ENCODE measurements at regions not wholly inside any gene's neighbourhood (a gene's known extent, or its start where the extent isn't known, plus 50 kb on each side); places are given as distances from the start of the nearest gene placed in this dataset.

GRCh38 chrX:139324756-139325155 is 205.8 kb upstream of the F9 start:
- TF ChIP-seq FOXM1 (IDR thresholded peaks at IDR 0.05; ENCODE audit: borderline replicate concordance, low read depth) (no peak), USF1 (IDR thresholded peaks at IDR 0.05) (no peak)
